ENCODE measurements at regions not wholly inside any gene's neighbourhood (a gene's known extent, or its start where the extent isn't known, plus 50 kb on each side); places are given as distances from the start of the nearest gene placed in this dataset.

GRCh38 chr5:71877511-71877910 is 158.4 kb downstream of the CARTPT start:
- Histone ChIP-seq H3K27me3 (ENCODE audit: control insufficient read depth in 4 of 4, insufficient read depth in 4 of 4, low read length in 3 of 4) (peaks cover 0 to 3% (median 0%) of the 10 kb centered on the region in 4 donors), H3K4me3 (ENCODE audit: low read depth in 1 of 3, low read length in 3 of 3) (no peak overlapping the region), H3K9me3 (ENCODE audit: control insufficient read depth in 4 of 4, low read length in 3 of 4) (peaks cover 0 to 3% (median 0%) of the 10 kb centered on the region in 4 donors), H3K36me3 (ENCODE audit: control insufficient read depth in 4 of 4, insufficient read depth in 3 of 4, low read depth in 1 of 4, low read length in 3 of 4) (no peaks in the 10 kb centered on the region), H3K9ac (ENCODE audit: low read depth in 1 of 2, low read length in 2 of 2) (no peak overlapping the region), H3K4me1 (ENCODE audit: control insufficient read depth in 4 of 4, insufficient read depth in 4 of 4, low read length in 3 of 4) (no peaks in the 10 kb centered on the region), H3K27ac (ENCODE audit: low read depth in 1 of 2, low read length in 2 of 2) (no peak overlapping the region)
- TF ChIP-seq CTCF (IDR thresholded peaks at IDR 0.05; ENCODE audit: low read depth, low read length, missing input control) (no peak), GABPA (IDR thresholded peaks at IDR 0.05 in 1 of 2, conservative IDR thresholded peaks at IDR 0.05 in 1 of 2) (no peak)
- DNase-seq (ENCODE audit: low spot score), result no peak
- 72% methylated on average over 1 of the region's 1 CpG for WGBS

- peaks cover 0 to 2% (median 0%) of the 10 kb centered on the region in 4 donors for H3K9me3 ChIP-seq (ENCODE audit: control insufficient read depth in 4 of 4, low read length in 3 of 4)
- peaks cover 0 to 3% (median 0%) of the 10 kb centered on the region in 4 donors for H3K27me3 ChIP-seq (ENCODE audit: control insufficient read depth in 4 of 4, insufficient read depth in 4 of 4, low read length in 3 of 4)
- TF ChIP-seq FOXA2 (IDR thresholded peaks at IDR 0.05), result no peak
- no peak for TF ChIP-seq CTCF (IDR thresholded peaks at IDR 0.05; ENCODE audit: low read depth, low read length, missing input control)
- TF ChIP-seq MAX (IDR thresholded peaks at IDR 0.05), result no peak
- no peak for TF ChIP-seq TAF1 (conservative IDR thresholded peaks at IDR 0.05)
- WGBS, result 80% methylated on average over 5 of the region's 5 CpGs
- no peak overlapping the region for H3K4me3 ChIP-seq (ENCODE audit: low read depth in 1 of 3, low read length in 3 of 3)
- no peaks in the 10 kb centered on the region for H3K36me3 ChIP-seq (ENCODE audit: control insufficient read depth in 4 of 4, insufficient read depth in 3 of 4, low read depth in 1 of 4, low read length in 3 of 4)
- no peak overlapping the region for H3K27ac ChIP-seq (ENCODE audit: low read depth in 1 of 2, low read length in 2 of 2)
- no peaks in the 10 kb centered on the region for H3K4me1 ChIP-seq (ENCODE audit: control insufficient read depth in 4 of 4, insufficient read depth in 4 of 4, low read length in 3 of 4)
- no peak overlapping the region for H3K9ac ChIP-seq (ENCODE audit: low read depth in 1 of 2, low read length in 2 of 2)
- DNase-seq (ENCODE audit: low spot score), result no peak
Measured at GRCh38 chr5:71880536-71880935, 161.5 kb downstream of the CARTPT start.

GRCh38 chr5:71882826-71883741 is 164.0 kb downstream of the CARTPT start:
- Histone ChIP-seq H3K4me3 (ENCODE audit: low read depth in 1 of 3, low read length in 3 of 3) (no peak overlapping the region), H3K9ac (ENCODE audit: low read depth in 1 of 2, low read length in 2 of 2) (no peak overlapping the region), H3K27ac (ENCODE audit: low read depth in 1 of 2, low read length in 2 of 2) (no peak overlapping the region), H3K27me3 (ENCODE audit: control insufficient read depth in 4 of 4, insufficient read depth in 4 of 4, low read length in 3 of 4) (peaks cover 0 to 3% (median 0%) of the 10 kb centered on the region in 4 donors), H3K4me1 (ENCODE audit: control insufficient read depth in 4 of 4, insufficient read depth in 4 of 4, low read length in 3 of 4) (no peaks in the 10 kb centered on the region), H3K9me3 (ENCODE audit: control insufficient read depth in 4 of 4, low read length in 3 of 4) (no peaks in the 10 kb centered on the region), H3K36me3 (ENCODE audit: control insufficient read depth in 4 of 4, insufficient read depth in 3 of 4, low read depth in 1 of 4, low read length in 3 of 4) (no peaks in the 10 kb centered on the region)
- WGBS, result 84% methylated on average over 10 of the region's 10 CpGs
- DNase-seq (ENCODE audit: low spot score), result no peak
- TF ChIP-seq FOXA1 (IDR thresholded peaks at IDR 0.05) (no peak), NR2F2 (IDR thresholded peaks at IDR 0.05) (no peak), REST (IDR thresholded peaks at IDR 0.05) (no peak), YY1 (IDR thresholded peaks at IDR 0.05) (no peak), RAD21 (IDR thresholded peaks at IDR 0.05) (no peak), ATF3 (IDR thresholded peaks at IDR 0.05) (no peak), MAX (IDR thresholded peaks at IDR 0.05) (no peak), TAF1 (conservative IDR thresholded peaks at IDR 0.05) (no peak), HNF4A (conservative IDR thresholded peaks at IDR 0.05) (no peak), SP1 (IDR thresholded peaks at IDR 0.05) (no peak), GABPA (IDR thresholded peaks at IDR 0.05 in 1 of 2, conservative IDR thresholded peaks at IDR 0.05 in 1 of 2) (no peak), ZBTB33 (IDR thresholded peaks at IDR 0.05) (no peak), FOXA2 (IDR thresholded peaks at IDR 0.05) (no peak), JUND (IDR thresholded peaks at IDR 0.05) (no peak)
